Liver (tissue), 3 donors: ENCODE measurements at regions not wholly inside any gene's neighbourhood (a gene's known extent, or its start where the extent isn't known, plus 50 kb on each side); places are given as distances from the start of the nearest gene placed in this dataset.

ENCODE experiments used
- EGR1 ChIP-seq, 2 donors: IDR thresholded peaks; 2 replicates each; pipeline ENCODE4 v1.6.1; 2016 to 2018; ENCODE audit warnings: antibody characterized with exemption in 2 of 2, low read depth in 2 of 2
- GABPA ChIP-seq, 2 donors: IDR thresholded peaks in 1 of 2; conservative IDR thresholded peaks in 1 of 2; 2 replicates each; pipeline ENCODE4 v1.6.1; 2016; ENCODE audit warnings: antibody characterized with exemption in 2 of 2, mild to moderate bottlenecking in 1 of 2, moderate library complexity in 1 of 2
- JUND ChIP-seq, 2 donors: IDR thresholded peaks; 2 replicates each; pipeline ENCODE4 v1.6.1; 2016; ENCODE audit warnings: antibody characterized with exemption in 2 of 2
- NR2F2 ChIP-seq: IDR thresholded peaks from 2 replicates; pipeline ENCODE4 v1.6.1; 2016; ENCODE audit warnings: antibody characterized with exemption
- RAD21 ChIP-seq, 2 donors: IDR thresholded peaks; 2 replicates each; pipeline ENCODE4 v1.6.1; 2016; ENCODE audit warnings: antibody characterized with exemption in 2 of 2, mild to moderate bottlenecking in 2 of 2
- SP1 ChIP-seq: IDR thresholded peaks from 2 replicates; pipeline ENCODE4 v1.6.1; 2018; ENCODE audit warnings: antibody characterized with exemption, mild to moderate bottlenecking
- TAF1 ChIP-seq: conservative IDR thresholded peaks from 2 replicates; pipeline ENCODE4 v1.6.1; 2016; ENCODE audit warnings: antibody characterized with exemption, mild to moderate bottlenecking
- YY1 ChIP-seq: IDR thresholded peaks from 2 replicates; pipeline ENCODE4 v1.6.1; 2016; ENCODE audit warnings: antibody characterized with exemption, mild to moderate bottlenecking
- TF ChIP-seq, protein P1 (sequence below): fragments of 150-350 bp; IDR thresholded peaks from 2 replicates; pipeline ENCODE4 v1.5.1; 2017; ENCODE audit warnings: improper control_type of control experiment, low read depth, low read length; ENCODE audit not compliant: missing input control
- TF ChIP-seq, protein P2 (sequence below): IDR thresholded peaks from 2 replicates; pipeline ENCODE4 v1.6.1; 2016; ENCODE audit warnings: antibody characterized with exemption
- TF ChIP-seq, protein P3 (sequence below): IDR thresholded peaks from 2 replicates; pipeline ENCODE4 v1.6.1; 2016; ENCODE audit warnings: antibody characterized with exemption, mild to moderate bottlenecking
- TF ChIP-seq, protein P4 (sequence below): IDR thresholded peaks from 2 replicates; pipeline ENCODE4 v1.6.1; 2016; ENCODE audit warnings: antibody characterized with exemption
- TF ChIP-seq, protein P5 (sequence below): IDR thresholded peaks from 2 replicates; pipeline ENCODE4 v1.6.1; 2016; ENCODE audit warnings: antibody characterized with exemption
- donor health status: healthy.
- donor health status: healthy.

DNA sequence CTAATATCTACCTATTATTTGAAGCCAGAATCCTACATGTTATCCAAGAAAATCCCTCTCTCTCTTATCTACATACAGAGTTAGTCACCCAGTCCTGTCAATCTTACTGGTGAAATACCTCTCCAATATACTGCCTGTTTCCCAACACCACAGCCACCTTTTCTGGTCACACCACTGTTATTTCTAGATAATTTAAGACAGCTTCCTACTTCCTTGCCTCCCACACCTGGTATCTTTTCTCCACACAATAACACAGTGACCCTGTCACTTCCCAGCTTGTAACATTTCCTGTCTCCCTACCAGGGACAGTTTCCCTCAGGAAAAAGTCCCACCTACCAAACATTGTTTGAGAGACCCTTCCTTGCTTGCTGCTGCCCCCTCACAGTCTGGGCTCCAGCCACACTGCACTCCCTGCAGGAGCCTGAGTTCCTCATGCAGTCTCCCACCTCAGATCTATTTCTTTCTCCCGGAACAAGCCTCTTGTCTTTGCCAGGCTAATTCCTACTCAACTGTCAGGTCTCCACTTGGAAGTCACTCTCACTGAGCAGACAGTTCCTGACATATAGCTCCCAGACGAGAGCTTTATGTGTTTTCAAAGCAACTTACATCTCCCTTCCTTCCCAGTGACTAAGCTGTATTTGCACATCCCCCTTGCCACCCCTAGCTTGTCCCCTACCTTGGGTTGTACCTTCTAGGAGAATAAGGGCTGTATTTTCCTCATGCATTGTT, 73.6 kb upstream of the QRFPR start:
- TF ChIP-seq, protein P1, sequence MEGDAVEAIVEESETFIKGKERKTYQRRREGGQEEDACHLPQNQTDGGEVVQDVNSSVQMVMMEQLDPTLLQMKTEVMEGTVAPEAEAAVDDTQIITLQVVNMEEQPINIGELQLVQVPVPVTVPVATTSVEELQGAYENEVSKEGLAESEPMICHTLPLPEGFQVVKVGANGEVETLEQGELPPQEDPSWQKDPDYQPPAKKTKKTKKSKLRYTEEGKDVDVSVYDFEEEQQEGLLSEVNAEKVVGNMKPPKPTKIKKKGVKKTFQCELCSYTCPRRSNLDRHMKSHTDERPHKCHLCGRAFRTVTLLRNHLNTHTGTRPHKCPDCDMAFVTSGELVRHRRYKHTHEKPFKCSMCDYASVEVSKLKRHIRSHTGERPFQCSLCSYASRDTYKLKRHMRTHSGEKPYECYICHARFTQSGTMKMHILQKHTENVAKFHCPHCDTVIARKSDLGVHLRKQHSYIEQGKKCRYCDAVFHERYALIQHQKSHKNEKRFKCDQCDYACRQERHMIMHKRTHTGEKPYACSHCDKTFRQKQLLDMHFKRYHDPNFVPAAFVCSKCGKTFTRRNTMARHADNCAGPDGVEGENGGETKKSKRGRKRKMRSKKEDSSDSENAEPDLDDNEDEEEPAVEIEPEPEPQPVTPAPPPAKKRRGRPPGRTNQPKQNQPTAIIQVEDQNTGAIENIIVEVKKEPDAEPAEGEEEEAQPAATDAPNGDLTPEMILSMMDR = no peak
- TF ChIP-seq, protein P2, sequence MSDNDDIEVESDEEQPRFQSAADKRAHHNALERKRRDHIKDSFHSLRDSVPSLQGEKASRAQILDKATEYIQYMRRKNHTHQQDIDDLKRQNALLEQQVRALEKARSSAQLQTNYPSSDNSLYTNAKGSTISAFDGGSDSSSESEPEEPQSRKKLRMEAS = no peak
- TF ChIP-seq, protein P3, sequence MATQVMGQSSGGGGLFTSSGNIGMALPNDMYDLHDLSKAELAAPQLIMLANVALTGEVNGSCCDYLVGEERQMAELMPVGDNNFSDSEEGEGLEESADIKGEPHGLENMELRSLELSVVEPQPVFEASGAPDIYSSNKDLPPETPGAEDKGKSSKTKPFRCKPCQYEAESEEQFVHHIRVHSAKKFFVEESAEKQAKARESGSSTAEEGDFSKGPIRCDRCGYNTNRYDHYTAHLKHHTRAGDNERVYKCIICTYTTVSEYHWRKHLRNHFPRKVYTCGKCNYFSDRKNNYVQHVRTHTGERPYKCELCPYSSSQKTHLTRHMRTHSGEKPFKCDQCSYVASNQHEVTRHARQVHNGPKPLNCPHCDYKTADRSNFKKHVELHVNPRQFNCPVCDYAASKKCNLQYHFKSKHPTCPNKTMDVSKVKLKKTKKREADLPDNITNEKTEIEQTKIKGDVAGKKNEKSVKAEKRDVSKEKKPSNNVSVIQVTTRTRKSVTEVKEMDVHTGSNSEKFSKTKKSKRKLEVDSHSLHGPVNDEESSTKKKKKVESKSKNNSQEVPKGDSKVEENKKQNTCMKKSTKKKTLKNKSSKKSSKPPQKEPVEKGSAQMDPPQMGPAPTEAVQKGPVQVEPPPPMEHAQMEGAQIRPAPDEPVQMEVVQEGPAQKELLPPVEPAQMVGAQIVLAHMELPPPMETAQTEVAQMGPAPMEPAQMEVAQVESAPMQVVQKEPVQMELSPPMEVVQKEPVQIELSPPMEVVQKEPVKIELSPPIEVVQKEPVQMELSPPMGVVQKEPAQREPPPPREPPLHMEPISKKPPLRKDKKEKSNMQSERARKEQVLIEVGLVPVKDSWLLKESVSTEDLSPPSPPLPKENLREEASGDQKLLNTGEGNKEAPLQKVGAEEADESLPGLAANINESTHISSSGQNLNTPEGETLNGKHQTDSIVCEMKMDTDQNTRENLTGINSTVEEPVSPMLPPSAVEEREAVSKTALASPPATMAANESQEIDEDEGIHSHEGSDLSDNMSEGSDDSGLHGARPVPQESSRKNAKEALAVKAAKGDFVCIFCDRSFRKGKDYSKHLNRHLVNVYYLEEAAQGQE = no peak
- no peak for TF ChIP-seq TAF1
- TF ChIP-seq, protein P4, sequence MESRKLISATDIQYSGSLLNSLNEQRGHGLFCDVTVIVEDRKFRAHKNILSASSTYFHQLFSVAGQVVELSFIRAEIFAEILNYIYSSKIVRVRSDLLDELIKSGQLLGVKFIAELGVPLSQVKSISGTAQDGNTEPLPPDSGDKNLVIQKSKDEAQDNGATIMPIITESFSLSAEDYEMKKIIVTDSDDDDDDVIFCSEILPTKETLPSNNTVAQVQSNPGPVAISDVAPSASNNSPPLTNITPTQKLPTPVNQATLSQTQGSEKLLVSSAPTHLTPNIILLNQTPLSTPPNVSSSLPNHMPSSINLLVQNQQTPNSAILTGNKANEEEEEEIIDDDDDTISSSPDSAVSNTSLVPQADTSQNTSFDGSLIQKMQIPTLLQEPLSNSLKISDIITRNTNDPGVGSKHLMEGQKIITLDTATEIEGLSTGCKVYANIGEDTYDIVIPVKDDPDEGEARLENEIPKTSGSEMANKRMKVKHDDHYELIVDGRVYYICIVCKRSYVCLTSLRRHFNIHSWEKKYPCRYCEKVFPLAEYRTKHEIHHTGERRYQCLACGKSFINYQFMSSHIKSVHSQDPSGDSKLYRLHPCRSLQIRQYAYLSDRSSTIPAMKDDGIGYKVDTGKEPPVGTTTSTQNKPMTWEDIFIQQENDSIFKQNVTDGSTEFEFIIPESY = no peak
- no peak for TF ChIP-seq YY1
- no peak for TF ChIP-seq RAD21 (IDR thresholded peaks at IDR 0.05)
- no peak for TF ChIP-seq GABPA (IDR thresholded peaks at IDR 0.05 in 1 of 2, conservative IDR thresholded peaks at IDR 0.05 in 1 of 2)
- TF ChIP-seq, protein P5, sequence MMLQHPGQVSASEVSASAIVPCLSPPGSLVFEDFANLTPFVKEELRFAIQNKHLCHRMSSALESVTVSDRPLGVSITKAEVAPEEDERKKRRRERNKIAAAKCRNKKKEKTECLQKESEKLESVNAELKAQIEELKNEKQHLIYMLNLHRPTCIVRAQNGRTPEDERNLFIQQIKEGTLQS = no peak
- no peak for TF ChIP-seq EGR1 (IDR thresholded peaks at IDR 0.05; ENCODE audit: low read depth in 2 of 2)
- no peak for TF ChIP-seq JUND (IDR thresholded peaks at IDR 0.05)
- TF ChIP-seq SP1 = no peak
- TF ChIP-seq NR2F2 = no peak
